ENCODE measurements at regions not wholly inside any gene's neighbourhood (a gene's known extent, or its start where the extent isn't known, plus 50 kb on each side); places are given as distances from the start of the nearest gene placed in this dataset.

- DNase-seq, result no peak
Measured at GRCh38 chr12:18899678-18900317, 161.9 kb downstream of the CAPZA3 start.

- DNase-seq, result no peak
Measured at GRCh38 chr12:18905134-18905533, 167.2 kb downstream of the CAPZA3 start.

- no peak for DNase-seq
Measured at GRCh38 chr12:18906395-18906794, 168.5 kb downstream of the CAPZA3 start.

- DNase-seq, result no peak
Measured at GRCh38 chr12:18907127-18907526, 169.2 kb downstream of the CAPZA3 start.

GRCh38 chr12:18907728-18908127 is 169.8 kb downstream of the CAPZA3 start:
- no peak for DNase-seq

- DNase-seq, result no peak
Measured at GRCh38 chr12:18908191-18908590, 170.3 kb downstream of the CAPZA3 start.

- no peak for DNase-seq
Measured at GRCh38 chr12:18919871-18920511, 182.1 kb downstream of the CAPZA3 start.

GRCh38 chr12:18922851-18923250 is 184.9 kb downstream of the CAPZA3 start:
- DNase-seq, result no peak

GRCh38 chr12:18923721-18924120 is 185.8 kb downstream of the CAPZA3 start:
- DNase-seq, result no peak

- DNase-seq, result no peak
Measured at GRCh38 chr12:18926188-18926587, 188.3 kb downstream of the CAPZA3 start.

GRCh38 chr12:18932211-18932610 is 194.3 kb downstream of the CAPZA3 start:
- no peak for DNase-seq

- no peak for DNase-seq
Measured at GRCh38 chr12:18932715-18933114, 194.8 kb downstream of the CAPZA3 start.

GRCh38 chr12:18935371-18935965 is 194.1 kb upstream of the PLEKHA5 start:
- no peak for DNase-seq

GRCh38 chr12:18939051-18939450 is 190.5 kb upstream of the PLEKHA5 start:
- no peak for DNase-seq

- no peak for DNase-seq
Measured at GRCh38 chr12:18942669-18943068, 186.9 kb upstream of the PLEKHA5 start.

- no peak for DNase-seq
Measured at GRCh38 chr12:18943200-18943599, 186.3 kb upstream of the PLEKHA5 start.

GRCh38 chr12:18946106-18946505 is 183.4 kb upstream of the PLEKHA5 start:
- no peak for DNase-seq

GRCh38 chr12:18951218-18951617 is 178.3 kb upstream of the PLEKHA5 start:
- DNase-seq, result no peak

- no peak for DNase-seq
Measured at GRCh38 chr12:18953505-18953904, 176.0 kb upstream of the PLEKHA5 start.

GRCh38 chr12:18955594-18955993 is 173.9 kb upstream of the PLEKHA5 start:
- no peak for DNase-seq

GRCh38 chr12:18965203-18965602 is 164.3 kb upstream of the PLEKHA5 start:
- DNase-seq, result no peak

- no peak for DNase-seq
Measured at GRCh38 chr12:18966954-18967353, 162.6 kb upstream of the PLEKHA5 start.

GRCh38 chr12:18967814-18968213 is 161.7 kb upstream of the PLEKHA5 start:
- no peak for DNase-seq

GRCh38 chr12:18969512-18969911 is 160.0 kb upstream of the PLEKHA5 start:
- DNase-seq, result no peak
